ENCODE measurements at regions not wholly inside any gene's neighbourhood (a gene's known extent, or its start where the extent isn't known, plus 50 kb on each side); places are given as distances from the start of the nearest gene placed in this dataset.
"Not testable (repeated sequence)": the region's sequence is repeated elsewhere in the genome, so short reads cannot be mapped to it uniquely, and the experiment has no call there.

GRCh38 chr19:13712767-13713201, 51.5 kb upstream of the MRI1 start:
- DNase-seq = no peak

- no peak for DNase-seq
Measured at GRCh38 chr19:13707915-13708314, 56.4 kb upstream of the MRI1 start.

- DNase-seq = no peak
Measured at GRCh38 chr19:13705928-13706447, 58.3 kb upstream of the MRI1 start.

- no peak for DNase-seq
Measured at GRCh38 chr19:13705201-13705600, 59.1 kb upstream of the MRI1 start.

GRCh38 chr19:13701624-13702023, 62.7 kb upstream of the MRI1 start:
- DNase-seq = no peak

- no peak for DNase-seq
Measured at GRCh38 chr19:13700621-13701020, 63.7 kb upstream of the MRI1 start.

- DNase-seq = no peak
Measured at GRCh38 chr19:13699786-13700185, 64.5 kb upstream of the MRI1 start.

- DNase-seq = no peak
Measured at GRCh38 chr19:13696839-13697238, 67.5 kb upstream of the MRI1 start.

- no peak for DNase-seq
Measured at GRCh38 chr19:13693889-13694288, 70.4 kb upstream of the MRI1 start.

GRCh38 chr19:13691569-13692435, 72.5 kb upstream of the MRI1 start:
- no peak for DNase-seq

- DNase-seq = no peak
Measured at GRCh38 chr19:13689085-13689484, 75.2 kb upstream of the MRI1 start.

- DNase-seq = no peak
Measured at GRCh38 chr19:13684021-13684420, 80.3 kb upstream of the MRI1 start.

GRCh38 chr19:13681509-13681908, 82.8 kb upstream of the MRI1 start:
- no peak for DNase-seq

GRCh38 chr19:13680708-13681360, 83.5 kb upstream of the MRI1 start:
- not testable (repeated sequence) for DNase-seq

GRCh38 chr19:13676967-13677366, 87.4 kb upstream of the MRI1 start:
- not testable (repeated sequence) for DNase-seq

GRCh38 chr19:13672480-13673175, 91.7 kb upstream of the MRI1 start:
- peak; percentile 14 for DNase-seq

- DNase-seq = no peak
Measured at GRCh38 chr19:13670846-13671245, 93.5 kb upstream of the MRI1 start.

- DNase-seq = no peak
Measured at GRCh38 chr19:13669780-13670355, 94.5 kb upstream of the MRI1 start.

GRCh38 chr19:13668964-13669363, 95.4 kb upstream of the MRI1 start:
- no peak for DNase-seq

- no peak for DNase-seq
Measured at GRCh38 chr19:13666165-13666564, 98.2 kb upstream of the MRI1 start.

GRCh38 chr19:13665125-13665905, 99.0 kb upstream of the MRI1 start:
- no peak for DNase-seq
